Limb (tissue), 2 donors: ENCODE measurements at regions not wholly inside any gene's neighbourhood (a gene's known extent, or its start where the extent isn't known, plus 50 kb on each side); places are given as distances from the start of the nearest gene placed in this dataset.

Experiments used
- DNase-seq, 2 donors: peaks; one replicate each; pipeline ENCODE4 v3.0.0-alpha.2; 2016; ENCODE audit errors: extremely low spot score in 2 of 2

DNA sequence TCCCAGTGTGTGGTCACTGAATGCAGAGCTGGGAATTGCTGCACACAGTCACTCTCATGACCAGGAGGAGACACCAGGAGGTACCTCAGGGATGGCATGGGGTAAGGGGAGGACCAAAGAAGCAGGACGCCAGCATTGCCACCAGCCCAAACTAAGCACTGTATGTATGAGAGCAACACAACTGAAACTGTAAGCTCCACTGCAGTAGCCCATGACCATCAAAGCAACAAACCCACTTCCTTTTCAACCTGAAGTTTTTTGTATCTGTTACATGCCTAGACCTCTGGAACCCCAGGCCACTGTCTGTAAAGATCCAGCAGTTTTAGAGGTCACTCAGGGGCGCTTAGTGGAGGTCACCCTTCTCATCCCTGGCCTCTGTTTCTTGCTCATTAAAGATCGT lies 164.3 kb downstream of the SETD4 start:
- DNase-seq: no peak

DNA sequence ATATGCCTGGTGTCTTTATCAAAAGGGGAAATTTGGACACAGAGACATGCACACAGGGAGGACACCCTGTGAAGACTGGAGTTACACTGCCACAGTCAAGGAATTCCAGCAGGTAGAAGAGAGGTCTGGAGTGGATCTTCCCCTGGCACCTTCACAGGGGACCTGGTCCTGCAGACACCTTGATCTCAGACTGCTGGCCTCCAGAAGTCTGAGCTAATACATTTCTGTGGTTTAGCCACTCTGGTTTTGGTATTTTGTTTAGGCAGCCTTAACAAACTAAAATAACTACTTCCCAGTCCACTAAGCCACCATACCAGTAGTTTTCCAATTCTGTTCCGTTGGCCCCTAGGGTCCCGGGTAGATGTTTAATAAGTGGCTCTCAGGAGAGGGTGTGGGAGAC lies 164.7 kb downstream of the SETD4 start:
- DNase-seq: no peak

DNA sequence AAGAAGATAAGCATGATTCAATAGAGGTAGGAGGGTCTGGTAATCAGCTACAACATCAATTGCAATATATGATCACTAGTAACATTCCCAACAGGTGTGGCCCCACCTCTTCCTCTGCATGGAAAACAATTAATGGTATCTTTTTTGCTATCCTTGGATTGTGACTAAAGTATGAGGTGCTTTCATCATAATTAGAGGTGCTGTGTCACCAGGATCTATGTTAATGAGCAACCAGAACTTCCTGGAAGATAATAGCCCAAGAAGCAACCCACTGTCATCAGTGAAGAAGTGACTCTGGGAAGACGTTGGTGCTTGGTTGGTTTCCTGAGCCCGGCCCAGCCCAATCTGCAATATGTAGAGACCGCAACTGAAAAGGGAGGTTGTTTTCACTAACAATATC lies 167.2 kb downstream of the SETD4 start:
- no peak for DNase-seq

DNA sequence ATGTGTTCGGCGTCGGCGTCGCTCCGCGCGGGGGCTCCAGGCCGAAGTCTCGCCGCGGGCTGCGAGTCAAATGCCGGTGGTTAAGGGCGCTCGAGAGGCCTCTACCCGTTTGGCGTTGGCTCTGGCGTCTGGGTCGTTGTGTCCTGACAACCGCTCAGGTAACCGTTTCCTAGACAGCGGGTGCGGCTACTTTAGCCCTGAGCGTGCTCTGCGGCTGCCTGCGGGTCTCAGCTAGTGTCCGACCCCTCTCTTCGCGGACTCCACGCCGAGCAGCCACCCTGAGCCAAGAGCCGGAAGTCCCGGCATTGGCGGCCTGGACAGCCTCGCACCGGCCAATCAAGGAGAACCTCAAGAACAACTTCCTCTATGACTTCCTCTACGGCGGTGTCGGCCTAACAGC lies 173.4 kb downstream of the SETD4 start:
- DNase-seq: no peak

DNA sequence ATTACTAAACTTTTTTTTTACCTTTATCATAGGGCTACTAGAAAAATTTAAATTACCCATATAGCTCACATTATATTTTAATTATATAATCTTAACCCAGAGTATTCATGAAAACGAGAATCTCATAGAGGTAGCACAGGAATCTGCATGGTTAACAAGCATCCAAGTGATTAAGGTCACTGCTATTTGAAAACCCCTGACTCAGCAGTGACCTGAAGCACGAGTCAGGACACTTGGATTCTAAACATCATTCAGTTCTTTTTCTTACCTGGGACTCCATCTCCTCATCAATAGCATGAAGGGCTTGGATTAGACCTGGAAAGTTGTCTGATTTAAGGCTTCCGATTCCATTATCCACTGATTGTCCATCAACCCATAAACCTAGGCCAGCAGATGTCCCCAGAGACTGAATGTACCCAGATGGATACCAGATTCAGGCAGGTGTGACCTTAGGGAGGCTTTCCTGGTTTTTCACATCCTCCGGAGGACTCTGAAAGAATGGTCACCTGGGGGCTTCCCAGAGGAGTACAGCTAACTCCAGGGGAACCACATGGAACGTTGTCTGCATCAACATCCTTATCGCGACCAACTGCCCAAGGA lies 174.3 kb downstream of the SETD4 start:
- DNase-seq: no peak

DNA sequence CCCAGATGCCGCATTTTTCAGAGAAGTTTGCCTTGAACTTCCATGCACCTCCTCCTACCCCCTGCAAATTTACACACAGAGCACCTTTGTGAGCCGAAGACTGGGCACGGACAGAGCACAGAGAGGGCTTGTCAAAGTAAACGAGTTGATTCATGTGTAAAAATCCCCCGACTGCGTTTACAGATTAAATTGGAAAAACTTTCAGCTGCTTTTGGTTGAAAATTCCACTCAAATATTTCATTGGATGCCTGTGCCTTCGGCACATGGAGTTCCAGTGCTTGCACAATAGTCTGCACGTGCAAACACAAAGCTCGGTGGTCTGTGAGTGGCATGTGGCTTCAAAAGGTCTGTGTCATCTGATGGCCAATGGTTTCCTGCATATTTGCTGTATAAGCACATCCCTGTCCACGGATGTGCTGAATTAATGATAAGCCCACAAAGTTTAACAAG lies 177.5 kb downstream of the SETD4 start:
- peak in 1 of 2 donors; percentile 8 for DNase-seq

DNA sequence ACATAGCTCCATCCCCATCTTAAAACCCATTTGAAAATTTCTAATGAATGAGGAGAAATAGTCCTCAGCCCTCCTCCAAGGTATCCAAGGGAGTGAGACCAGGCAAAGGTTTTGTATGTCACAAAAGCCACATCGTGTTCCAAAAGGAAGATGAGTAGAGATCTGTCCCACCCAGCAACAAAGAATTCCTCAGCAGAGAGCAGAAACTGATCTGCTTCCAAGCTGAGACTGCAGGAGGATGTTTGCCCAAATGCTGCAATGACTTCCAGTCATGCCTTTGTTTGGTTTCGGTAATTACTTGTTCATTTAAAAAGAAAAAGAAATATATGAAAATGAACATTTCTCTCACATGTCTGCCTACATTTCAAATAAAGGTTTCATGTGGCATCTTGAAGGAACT lies 186.9 kb downstream of the SETD4 start:
- DNase-seq: no peak

DNA sequence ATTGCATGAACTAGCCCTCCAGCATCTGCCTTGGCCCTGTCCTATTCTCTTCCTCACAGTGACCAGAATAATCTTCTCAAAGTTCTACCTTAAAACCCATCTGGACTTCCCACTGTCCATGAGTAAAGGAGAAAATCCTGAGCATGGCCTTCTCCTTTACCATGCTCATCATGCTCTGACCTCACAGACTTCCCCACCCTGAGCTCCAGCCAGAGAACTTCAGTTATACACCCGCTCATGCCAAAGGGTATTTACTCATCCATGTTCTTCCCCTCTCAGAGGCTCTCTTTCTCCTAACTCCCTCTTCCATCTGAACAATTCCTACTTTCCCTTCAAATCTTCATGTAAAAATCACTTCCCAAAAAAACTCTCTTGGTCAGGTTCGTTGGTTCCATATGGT lies 188.4 kb downstream of the SETD4 start:
- no peak for DNase-seq

DNA sequence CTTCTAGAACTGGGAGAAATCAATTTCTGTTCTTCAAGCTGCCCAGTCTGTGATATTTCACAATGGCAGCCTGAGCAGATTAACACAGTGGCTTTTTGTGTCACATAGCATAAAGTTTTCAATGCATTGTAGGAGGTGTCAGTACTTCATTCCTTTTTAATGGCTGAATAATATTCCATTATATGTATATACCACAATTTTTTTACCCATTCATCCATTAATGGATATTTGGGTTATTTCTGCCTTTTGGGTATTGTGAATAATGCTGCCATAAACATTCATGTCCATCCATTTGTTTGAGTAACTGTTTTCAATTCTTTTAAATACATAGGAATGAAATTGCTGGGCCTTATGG lies 191.5 kb downstream of the SETD4 start:
- no peak for DNase-seq

DNA sequence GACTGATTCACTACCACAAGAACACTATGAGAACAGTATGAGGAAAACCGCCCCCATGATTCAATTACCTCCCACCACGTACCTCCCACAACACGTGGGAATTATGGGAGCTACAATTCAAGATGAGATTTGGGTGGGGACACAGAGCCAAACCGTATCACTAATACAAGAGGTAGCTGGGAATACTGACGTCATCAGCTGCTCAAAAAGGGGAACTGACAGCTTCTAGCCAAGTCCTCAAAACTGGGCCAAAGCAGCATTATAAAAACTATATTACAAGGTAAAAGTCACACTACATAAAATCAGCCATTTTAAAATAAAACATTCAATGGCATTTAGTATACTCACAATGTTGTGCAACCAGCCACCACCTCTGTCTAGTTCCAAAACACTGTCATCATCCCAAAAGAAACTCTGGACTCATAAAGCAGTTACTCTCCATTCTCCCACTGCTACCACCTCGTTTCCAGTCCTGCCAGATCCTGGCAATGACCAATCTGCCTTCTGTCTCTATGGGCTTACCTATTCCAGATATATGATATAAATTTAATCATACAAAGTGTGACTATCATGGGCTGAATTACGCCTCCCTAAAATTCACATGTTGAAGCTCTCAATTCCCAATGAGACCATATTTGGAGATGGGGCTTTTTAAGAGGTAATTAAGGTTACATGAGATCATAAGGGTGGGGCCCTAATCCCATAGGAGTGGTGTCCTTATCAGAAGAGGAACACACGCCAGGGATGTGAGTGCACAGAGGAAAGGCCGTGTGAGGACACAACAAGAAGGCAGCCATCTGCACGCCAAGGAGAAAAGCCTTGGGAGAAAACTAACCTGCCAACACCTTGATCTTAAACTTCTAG lies 192.1 kb downstream of the SETD4 start:
- no peak for DNase-seq

DNA sequence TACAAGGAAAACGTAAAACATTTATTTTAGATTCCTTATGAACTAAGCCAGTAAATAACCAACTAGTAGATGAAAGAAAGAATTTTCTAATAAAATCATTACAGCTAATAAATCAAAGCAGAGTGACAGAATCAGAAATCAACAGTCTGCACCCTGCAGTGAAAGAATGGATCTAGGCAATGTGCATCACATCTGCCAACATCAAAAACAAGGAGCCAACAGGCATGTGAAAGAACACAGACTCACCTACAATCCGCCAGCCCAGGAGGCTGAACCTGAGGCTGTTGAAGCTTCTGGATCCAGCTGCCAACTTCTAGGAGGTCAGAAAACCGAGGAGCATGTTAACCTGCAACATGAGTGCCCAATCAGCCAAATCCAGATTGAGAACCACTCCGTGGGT lies 196.3 kb downstream of the SETD4 start:
- no peak for DNase-seq

DNA sequence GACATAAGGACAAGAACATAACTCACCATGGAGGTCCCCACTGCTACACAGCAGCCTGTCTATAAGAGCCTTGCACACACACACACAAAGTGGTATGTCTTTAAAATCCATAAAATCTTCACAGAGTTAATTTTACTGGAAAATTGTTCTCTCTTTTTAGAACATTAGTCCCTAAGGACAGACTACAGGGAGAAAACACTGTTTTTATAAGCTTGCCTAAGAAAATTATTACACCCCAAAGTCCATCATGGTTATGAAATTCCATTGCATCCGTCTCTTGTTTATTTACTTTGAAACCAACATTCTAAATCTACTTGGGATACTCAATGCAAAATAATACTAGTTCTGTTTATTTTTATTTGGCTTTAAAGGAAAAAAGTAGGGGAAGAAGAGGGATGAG lies 197.4 kb downstream of the SETD4 start:
- no peak for DNase-seq

DNA sequence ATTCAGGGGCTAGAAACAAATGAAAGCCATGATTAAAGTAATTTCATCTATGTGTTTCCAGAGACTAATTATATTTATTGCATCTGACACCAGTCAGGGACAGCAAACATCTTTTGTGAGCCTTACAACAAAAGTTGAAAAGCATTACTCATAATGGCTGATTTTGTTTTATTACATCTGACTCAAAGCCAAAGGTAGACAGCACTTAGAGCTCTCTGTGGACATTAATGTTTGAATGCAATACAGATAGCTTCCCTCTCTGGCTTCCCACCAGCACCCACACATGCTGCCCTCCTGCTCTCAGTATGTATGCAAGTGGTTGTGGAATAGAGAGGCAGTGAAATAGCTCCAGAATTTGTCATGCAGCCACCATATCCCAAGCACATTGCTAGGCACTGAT lies 198.7 kb downstream of the SETD4 start:
- no peak for DNase-seq

DNA sequence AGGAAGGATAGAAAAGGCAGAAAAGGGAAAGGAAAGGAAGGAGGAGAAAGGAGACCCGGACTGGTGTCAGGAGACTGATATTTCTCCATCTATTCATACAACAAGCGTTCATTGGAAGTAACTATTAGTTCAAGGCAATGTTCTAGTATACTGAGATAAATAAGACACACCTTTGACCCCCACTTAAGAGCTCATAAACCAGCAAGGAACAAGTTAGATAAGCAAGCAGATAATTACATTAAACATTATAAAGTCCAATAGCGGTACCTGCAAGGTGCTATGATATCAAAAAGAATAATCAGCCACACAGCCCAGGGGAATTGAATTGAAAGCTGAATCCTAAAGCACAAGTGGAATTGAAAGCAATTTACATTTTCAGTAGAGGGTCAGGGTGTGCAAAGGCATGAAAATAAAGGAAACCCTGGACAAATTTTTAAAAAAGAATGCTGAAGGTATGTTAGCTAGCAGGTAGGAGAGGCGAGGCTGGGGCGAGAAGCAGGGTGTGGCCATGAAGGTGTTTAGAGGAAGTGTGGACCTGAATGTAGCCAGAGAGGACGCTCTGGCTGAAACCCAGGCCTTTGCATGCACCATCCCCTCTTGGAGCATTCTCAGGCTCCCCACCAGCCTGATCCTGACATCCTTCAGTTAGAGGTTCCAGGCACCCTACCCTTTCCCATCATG lies 200.0 kb downstream of the SETD4 start:
- DNase-seq: no peak

DNA sequence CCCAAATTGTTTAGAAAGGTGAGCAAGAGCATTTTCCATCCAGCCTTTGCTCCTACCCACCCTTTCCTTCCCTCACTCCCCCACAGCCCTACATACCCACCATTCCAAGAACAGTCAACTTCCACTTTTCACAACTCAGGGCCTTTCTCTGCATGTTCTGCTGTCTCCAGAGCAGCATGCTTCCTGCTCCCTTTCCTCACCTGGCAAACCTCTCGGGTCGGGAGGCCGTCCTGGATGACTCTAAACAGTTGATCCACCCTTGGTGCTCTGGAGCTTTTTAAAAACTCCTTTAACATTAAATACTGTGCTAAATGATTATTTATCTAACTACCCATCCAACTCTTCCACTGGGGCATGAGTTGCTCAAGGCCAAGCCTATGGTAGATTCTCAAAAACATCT lies 200.6 kb downstream of the SETD4 start:
- DNase-seq: no peak

DNA sequence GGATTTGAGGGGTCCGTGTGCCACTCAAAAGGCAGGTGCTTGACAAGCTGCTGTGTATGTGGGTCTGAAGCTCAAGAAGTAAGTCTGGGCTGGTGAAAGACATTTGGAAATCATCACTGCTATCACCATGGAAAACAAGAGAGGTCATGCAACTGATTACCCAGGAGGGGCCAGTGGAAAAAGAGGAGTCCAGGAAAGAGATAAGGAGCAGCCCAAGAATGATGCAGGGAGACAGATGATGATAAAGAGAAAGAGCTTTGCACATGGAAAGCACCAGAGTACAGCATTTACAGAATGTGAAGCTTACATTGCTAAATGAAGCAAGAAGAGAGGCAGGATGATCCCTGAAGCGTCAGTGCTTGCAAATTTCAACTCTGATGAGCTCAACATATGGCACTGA lies 203.2 kb downstream of the SETD4 start:
- DNase-seq: no peak

DNA sequence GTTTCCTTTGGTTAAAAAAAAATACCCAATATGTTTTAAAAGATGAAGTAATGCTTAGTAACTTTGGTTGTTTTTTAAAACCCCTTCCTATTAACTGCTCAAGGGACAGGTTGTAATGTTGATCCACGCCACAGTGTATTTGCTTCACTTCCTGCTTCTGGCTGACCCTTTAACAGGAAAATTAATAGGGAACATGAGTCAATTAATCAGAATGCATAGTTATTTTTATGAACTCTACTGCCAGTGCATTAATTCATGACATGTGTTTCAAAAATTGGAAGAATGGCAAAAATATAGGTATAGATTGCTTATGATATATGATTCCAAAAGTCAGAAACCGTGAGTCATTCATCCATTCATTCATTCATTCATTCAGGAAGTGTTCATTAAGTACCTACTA lies 204.8 kb downstream of the SETD4 start:
- DNase-seq: no peak

DNA sequence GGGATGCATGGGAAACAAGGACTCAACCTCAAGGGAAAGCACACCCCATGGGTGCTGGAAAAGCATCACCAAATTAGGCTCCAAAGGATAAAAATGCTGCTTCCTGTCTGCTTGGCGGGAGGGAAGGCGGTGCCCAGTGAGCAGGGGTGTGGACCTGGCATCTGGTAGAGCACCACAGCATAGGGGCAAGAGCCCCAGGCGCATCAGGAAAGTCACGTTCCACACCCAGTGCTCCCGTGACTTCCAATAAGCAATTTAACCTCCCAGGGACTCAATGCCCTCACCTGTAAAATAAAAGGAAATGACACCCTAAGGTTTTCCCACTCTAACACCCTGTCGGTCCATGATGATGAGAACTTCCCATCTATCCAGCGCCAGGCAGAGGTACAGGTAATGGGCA lies 206.0 kb downstream of the SETD4 start:
- no peak for DNase-seq

DNA sequence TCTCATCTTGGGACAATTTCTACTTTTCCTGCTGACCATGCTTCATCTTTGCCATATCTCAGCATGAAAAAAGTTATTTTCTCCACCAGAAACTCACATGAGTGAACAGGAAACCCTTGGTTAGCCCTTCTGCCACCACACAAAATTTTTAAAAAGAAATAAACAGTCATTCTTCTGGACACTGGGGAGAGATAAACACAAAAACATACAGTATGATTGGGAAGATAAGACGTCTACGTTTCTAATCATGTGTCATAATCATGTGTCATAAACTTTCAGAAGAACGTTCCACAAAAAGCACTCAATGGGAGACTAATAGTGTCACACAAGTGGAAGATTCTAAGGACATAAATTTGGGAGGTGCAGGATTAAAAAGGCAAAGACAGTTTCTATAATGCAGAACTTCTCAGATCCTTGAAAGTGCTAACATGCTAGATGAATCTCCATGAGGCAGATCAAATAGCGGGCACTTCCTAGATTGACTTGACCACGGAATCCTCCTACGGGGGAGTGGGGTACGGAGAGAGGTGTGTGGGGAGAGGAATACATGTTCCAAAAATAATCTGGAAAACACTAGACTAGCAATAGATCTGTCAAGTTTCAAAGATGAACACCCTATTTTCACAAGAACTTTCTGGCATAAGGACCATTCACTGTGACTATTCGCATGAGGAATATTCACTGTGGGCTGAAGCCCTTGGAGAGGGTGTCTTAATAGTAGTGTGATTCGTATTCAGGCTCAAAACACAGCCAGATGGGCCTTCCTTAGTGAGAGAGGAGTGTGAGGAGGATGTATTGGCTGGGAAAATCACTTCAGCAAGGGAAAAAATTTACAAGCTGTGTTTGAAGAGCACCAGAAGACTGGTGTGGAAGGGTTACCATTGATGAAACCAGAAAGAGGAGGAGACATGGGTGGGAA lies 206.7 kb downstream of the SETD4 start:
- no peak for DNase-seq

DNA sequence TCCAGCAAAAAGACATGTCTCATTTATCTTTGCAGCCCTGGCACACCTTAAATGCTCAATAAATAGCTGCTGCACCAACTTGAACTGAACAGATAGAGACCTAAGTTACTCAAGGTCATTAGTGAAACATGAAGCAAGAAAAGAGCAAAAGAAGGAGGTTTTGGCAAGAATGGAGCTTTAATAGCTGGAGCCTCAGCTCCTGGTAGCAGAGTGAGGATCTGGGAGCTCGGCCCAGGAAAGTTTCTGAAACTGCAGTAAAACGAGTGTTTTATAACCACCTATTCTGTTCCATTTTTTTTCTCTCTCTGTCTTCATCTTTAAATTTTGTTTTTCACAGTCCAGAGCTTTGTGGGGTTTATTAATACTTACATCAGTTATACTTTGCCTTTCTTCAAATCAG lies 207.5 kb downstream of the SETD4 start:
- DNase-seq: peak in 1 of 2 donors; percentile 29

DNA sequence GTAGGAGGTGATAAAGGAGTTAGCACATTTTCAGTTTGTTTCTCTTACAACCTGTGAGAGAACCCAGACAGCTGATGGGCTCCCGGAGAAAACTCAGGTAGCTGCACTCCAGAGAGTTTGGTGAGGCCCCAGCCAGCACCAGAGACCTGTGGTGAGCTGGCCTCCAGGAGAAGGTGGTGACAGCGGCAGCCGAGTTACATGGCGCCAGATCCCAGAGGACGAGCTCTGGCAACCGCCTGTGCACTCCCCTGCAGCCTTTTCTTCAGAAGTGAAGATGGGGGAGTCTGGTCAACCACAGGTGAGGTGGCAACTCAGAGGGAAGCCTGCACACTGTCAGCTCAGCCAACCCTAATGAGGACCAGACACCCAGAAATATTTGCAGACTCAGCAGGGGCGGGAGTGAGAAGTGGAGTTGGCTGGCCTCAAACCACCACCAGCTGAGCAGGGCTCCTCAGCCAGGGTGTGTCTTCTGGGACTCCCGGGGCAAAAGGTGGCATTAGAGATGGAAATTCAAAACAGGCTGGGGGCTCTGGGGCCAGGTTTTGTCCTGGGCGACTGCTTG lies 209.7 kb downstream of the SETD4 start:
- no peak for DNase-seq
